ENCODE measurements at regions not wholly inside any gene's neighbourhood (a gene's known extent, or its start where the extent isn't known, plus 50 kb on each side); places are given as distances from the start of the nearest gene placed in this dataset.
A peak's percentile ranks its signal among the peaks of the same experiment; 100 is the strongest.

DNA sequence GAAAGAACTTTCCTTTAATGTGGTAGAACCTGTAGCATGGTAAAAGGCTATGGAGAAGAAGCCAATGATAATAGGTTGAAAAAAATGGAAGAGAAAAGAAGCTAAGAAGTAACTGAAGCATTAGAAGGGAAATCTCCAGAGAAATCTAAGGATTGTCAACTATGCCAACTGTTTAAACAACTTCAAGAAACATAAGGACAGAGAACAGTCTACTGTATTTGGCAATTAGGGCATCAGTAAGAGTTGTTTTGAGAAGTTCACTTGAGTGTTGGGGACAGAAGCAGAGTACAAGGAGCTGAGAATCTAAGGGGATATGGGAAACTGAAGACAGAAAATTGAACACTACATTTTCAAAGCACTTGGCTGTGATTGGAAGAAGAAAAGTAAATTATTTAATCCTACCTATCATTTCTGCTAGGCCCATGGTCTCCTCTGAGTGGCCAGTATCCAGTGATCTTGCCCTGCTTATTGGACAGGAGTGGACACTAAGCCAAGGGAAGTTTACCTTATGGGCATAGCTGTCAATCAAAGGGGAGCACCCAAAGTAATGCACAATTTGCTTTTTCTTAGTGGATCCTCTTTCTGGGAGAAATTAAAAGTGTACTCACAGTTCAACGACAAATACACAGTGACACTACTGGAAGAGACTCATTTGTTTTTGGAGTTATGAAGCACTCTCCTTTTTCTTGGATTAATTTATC lies 56.4 kb upstream of the CCDC71L start:
- peaks cover 15% of the 10 kb centered on the region for H3K9me3 Mint-ChIP-seq (ENCODE audit: unreplicated experiment)
- H3K27me3 Mint-ChIP-seq (ENCODE audit: low read depth, unreplicated experiment), result no peaks in the 10 kb centered on the region
- H2AFZ ChIP-seq (ENCODE audit: low read depth, low read length), result no peak overlapping the region
- no peaks in the 10 kb centered on the region for H3K9me3 ChIP-seq (ENCODE audit: insufficient read depth, low read depth, low read length)
- no peak overlapping the region for H3K4me3 ChIP-seq (ENCODE audit: insufficient read depth, low read depth, low read length)
- no peak overlapping the region for H3K27ac Mint-ChIP-seq (ENCODE audit: unreplicated experiment)
- no peak for FAIRE-seq
- no peaks in the 10 kb centered on the region for H3K79me2 ChIP-seq (ENCODE audit: insufficient read depth, low read length)
- peak overlapping the region; percentile 73 for H3K4me2 ChIP-seq (ENCODE audit: low read length)
- H3K4me1 ChIP-seq (ENCODE audit: insufficient read depth, low read length), result peaks cover 21% of the 10 kb centered on the region
- peaks cover 4% of the 10 kb centered on the region for H3K36me3 Mint-ChIP-seq (ENCODE audit: low read depth, unreplicated experiment)
- H3K4me3 Mint-ChIP-seq (ENCODE audit: unreplicated experiment), result no peak overlapping the region
- no peaks in the 10 kb centered on the region for H3K27me3 ChIP-seq (ENCODE audit: insufficient read depth, low read length)
- DNase-seq (ENCODE audit: low read depth), result peak; percentile 14
- H3K4me1 Mint-ChIP-seq (ENCODE audit: low read depth, unreplicated experiment), result peaks cover 18% of the 10 kb centered on the region
- peak overlapping the region; percentile 90 for H3K27ac ChIP-seq (ENCODE audit: low read depth, low read length)
- TF ChIP-seq EZH2 (IDR thresholded peaks at IDR 0.05; ENCODE audit: insufficient read depth, low read length), result no peak
- TF ChIP-seq, protein P1, sequence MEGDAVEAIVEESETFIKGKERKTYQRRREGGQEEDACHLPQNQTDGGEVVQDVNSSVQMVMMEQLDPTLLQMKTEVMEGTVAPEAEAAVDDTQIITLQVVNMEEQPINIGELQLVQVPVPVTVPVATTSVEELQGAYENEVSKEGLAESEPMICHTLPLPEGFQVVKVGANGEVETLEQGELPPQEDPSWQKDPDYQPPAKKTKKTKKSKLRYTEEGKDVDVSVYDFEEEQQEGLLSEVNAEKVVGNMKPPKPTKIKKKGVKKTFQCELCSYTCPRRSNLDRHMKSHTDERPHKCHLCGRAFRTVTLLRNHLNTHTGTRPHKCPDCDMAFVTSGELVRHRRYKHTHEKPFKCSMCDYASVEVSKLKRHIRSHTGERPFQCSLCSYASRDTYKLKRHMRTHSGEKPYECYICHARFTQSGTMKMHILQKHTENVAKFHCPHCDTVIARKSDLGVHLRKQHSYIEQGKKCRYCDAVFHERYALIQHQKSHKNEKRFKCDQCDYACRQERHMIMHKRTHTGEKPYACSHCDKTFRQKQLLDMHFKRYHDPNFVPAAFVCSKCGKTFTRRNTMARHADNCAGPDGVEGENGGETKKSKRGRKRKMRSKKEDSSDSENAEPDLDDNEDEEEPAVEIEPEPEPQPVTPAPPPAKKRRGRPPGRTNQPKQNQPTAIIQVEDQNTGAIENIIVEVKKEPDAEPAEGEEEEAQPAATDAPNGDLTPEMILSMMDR (IDR thresholded peaks at IDR 0.05; ENCODE audit: insufficient read depth, low read depth, low read length), result no peak
- no peaks in the 10 kb centered on the region for H4K20me1 ChIP-seq (ENCODE audit: insufficient read depth, low read length)
- peak overlapping the region; percentile 50 for H3K9ac ChIP-seq (ENCODE audit: low read length)
- no peaks in the 10 kb centered on the region for H3K36me3 ChIP-seq (ENCODE audit: insufficient read depth, low read length)

DNA sequence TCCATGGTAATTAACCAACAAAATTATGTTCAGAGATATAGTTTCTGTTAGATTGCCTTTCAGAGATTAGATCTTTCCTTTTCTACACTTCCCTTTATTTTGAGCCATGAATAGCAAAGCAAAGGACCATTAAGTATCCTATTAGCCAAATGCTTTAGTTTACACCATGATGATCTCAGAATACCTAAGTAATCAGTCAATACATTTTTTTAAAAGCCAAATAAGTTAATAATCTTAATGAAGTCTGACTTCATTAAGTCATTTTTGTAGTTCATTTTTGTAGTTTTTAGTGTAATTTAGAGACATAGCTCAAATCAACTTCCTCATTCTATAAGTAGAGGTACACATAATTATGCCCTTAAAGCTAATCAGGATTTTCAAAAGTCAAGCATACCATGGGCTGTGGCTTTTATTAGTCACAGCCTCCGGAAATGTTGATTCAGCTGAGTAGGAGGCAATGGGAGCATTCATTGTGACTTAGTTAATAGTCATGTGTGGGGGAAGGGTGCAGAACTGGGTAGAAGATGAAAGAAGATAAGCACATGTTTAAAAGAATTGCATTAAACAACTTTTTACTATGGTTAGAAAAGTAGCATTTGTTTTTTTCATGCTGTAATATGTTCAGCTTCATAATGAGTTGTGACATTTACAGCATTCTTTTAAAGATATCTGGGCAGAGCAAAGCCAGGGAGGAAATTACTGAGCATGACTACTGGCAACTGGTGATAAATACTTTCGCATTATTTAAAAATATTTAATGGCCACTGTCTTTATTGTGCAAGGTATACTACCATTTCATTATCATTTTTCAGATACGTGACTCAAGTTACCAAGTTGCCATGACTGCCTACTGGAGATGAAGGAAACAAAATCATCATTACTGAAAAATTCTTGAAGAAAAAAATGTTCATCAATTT lies 57.3 kb upstream of the CCDC71L start:
- H3K27ac ChIP-seq (ENCODE audit: low read depth, low read length), result peak overlapping the region; percentile 90
- peaks cover 4% of the 10 kb centered on the region for H3K36me3 Mint-ChIP-seq (ENCODE audit: low read depth, unreplicated experiment)
- FAIRE-seq, result peak; percentile 49

More for the DNA sequence above, 57.3 kb upstream of the CCDC71L start:
- H3K4me1 Mint-ChIP-seq (ENCODE audit: low read depth, unreplicated experiment), result peaks cover 22% of the 10 kb centered on the region
- H3K4me1 ChIP-seq (ENCODE audit: insufficient read depth, low read length), result peaks cover 21% of the 10 kb centered on the region
- peak overlapping the region; percentile 22 for H3K4me3 ChIP-seq (ENCODE audit: insufficient read depth, low read depth, low read length)
- no peak overlapping the region for H3K4me3 Mint-ChIP-seq (ENCODE audit: unreplicated experiment)
- H3K9ac ChIP-seq (ENCODE audit: low read length), result peak overlapping the region; percentile 53
- no peaks in the 10 kb centered on the region for H3K36me3 ChIP-seq (ENCODE audit: insufficient read depth, low read length)
- TF ChIP-seq EZH2 (IDR thresholded peaks at IDR 0.05; ENCODE audit: insufficient read depth, low read length), result no peak
- TF ChIP-seq, protein P1 (IDR thresholded peaks at IDR 0.05; ENCODE audit: insufficient read depth, low read depth, low read length), result no peak
- H3K79me2 ChIP-seq (ENCODE audit: insufficient read depth, low read length), result no peaks in the 10 kb centered on the region
- no peaks in the 10 kb centered on the region for H3K27me3 Mint-ChIP-seq (ENCODE audit: low read depth, unreplicated experiment)
- H3K9me3 ChIP-seq (ENCODE audit: insufficient read depth, low read depth, low read length), result no peaks in the 10 kb centered on the region
- DNase-seq (ENCODE audit: low read depth), result peak; percentile 99
- H3K9me3 Mint-ChIP-seq (ENCODE audit: unreplicated experiment), result peaks cover 17% of the 10 kb centered on the region
- peak overlapping the region; percentile 73 for H3K4me2 ChIP-seq (ENCODE audit: low read length)
- H3K27ac Mint-ChIP-seq (ENCODE audit: unreplicated experiment), result no peak overlapping the region
- no peak overlapping the region for H2AFZ ChIP-seq (ENCODE audit: low read depth, low read length)
- H3K27me3 ChIP-seq (ENCODE audit: insufficient read depth, low read length), result no peaks in the 10 kb centered on the region
- no peaks in the 10 kb centered on the region for H4K20me1 ChIP-seq (ENCODE audit: insufficient read depth, low read length)
